Neutrophil (primary cell): ENCODE measurements at regions not wholly inside any gene's neighbourhood (a gene's known extent, or its start where the extent isn't known, plus 50 kb on each side); places are given as distances from the start of the nearest gene placed in this dataset.
"Not testable (repeated sequence)": the region's sequence is repeated elsewhere in the genome, so short reads cannot be mapped to it uniquely, and the experiment has no call there.

Experiments
- H3K27ac ChIP-seq: fragments of 200-600 bp; sonication (generic); 2 replicates; pipeline ENCODE4 v1.5.1; 2016; ENCODE audit warnings: mild to moderate bottlenecking, moderate library complexity
- H3K27me3 ChIP-seq: fragments of 200-600 bp; sonication (generic); 2 replicates; pipeline ENCODE4 v1.6.0; 2016; ENCODE audit warnings: mild to moderate bottlenecking
- H3K36me3 ChIP-seq: fragments of 200-600 bp; sonication (generic); 2 replicates; pipeline ENCODE4 v1.5.1; 2017
- H3K4me1 ChIP-seq, 2 experiments: fragments of 200-600 bp in 1 of 2; sonication (generic) in 1 of 2; 1 replicate in 1 of 2; 2 replicates in 1 of 2; pipeline versions ENCODE4 v1.5.1 to v1.6.1; 2013 to 2016; ENCODE audit warnings: low read depth in 1 of 2, low read length in 1 of 2, mild to moderate bottlenecking in 1 of 2, moderate library complexity in 1 of 2; ENCODE audit not compliant: control insufficient read depth in 1 of 2, insufficient read depth in 1 of 2
- H3K4me3 ChIP-seq, 2 experiments: fragments of 200-600 bp in 1 of 2; sonication (generic) in 1 of 2; 1 replicate in 1 of 2; 2 replicates in 1 of 2; pipeline ENCODE4 v1.5.1; 2013 to 2016; ENCODE audit warnings: low read depth in 1 of 2, low read length in 1 of 2, mild to moderate bottlenecking in 1 of 2, moderate library complexity in 1 of 2
- H3K9me3 ChIP-seq: fragments of 200-600 bp; sonication (generic); 2 replicates; pipeline ENCODE4 v1.5.1; 2016
- TF ChIP-seq, protein P1 (sequence below): fragments of 200-600 bp; sonication (generic); IDR thresholded peaks from 2 replicates; pipeline ENCODE4 v1.5.1; 2016; ENCODE audit warnings: antibody characterized with exemption

DNA sequence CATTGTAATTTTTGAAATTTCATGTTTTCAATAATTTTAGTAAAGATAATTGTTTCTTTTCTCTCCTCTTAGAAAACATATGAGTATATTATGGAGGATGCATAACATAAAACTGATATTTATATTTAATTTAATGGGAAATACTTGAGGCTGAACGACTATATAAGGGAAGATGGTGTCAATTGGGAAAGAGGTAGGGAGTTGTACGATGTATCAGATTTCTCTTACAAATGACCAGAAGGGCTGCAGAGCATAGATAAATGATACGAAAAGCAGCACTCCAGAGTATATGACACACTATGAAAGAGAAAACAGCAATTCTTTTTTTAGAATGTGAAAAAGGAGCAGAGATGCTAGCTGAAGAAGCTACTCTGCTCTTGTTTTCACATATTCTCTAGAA, 1308.0 kb upstream of the MIR17HG start:
- Histone ChIP-seq H3K27ac (no peak overlapping the region), H3K4me1 (no peaks in the 10 kb centered on the region), H3K27me3 (no peaks in the 10 kb centered on the region), H3K36me3 (no peaks in the 10 kb centered on the region), H3K4me3 (no peak overlapping the region), H3K9me3 (no peaks in the 10 kb centered on the region)
- TF ChIP-seq, protein P1, sequence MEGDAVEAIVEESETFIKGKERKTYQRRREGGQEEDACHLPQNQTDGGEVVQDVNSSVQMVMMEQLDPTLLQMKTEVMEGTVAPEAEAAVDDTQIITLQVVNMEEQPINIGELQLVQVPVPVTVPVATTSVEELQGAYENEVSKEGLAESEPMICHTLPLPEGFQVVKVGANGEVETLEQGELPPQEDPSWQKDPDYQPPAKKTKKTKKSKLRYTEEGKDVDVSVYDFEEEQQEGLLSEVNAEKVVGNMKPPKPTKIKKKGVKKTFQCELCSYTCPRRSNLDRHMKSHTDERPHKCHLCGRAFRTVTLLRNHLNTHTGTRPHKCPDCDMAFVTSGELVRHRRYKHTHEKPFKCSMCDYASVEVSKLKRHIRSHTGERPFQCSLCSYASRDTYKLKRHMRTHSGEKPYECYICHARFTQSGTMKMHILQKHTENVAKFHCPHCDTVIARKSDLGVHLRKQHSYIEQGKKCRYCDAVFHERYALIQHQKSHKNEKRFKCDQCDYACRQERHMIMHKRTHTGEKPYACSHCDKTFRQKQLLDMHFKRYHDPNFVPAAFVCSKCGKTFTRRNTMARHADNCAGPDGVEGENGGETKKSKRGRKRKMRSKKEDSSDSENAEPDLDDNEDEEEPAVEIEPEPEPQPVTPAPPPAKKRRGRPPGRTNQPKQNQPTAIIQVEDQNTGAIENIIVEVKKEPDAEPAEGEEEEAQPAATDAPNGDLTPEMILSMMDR: no peak

DNA sequence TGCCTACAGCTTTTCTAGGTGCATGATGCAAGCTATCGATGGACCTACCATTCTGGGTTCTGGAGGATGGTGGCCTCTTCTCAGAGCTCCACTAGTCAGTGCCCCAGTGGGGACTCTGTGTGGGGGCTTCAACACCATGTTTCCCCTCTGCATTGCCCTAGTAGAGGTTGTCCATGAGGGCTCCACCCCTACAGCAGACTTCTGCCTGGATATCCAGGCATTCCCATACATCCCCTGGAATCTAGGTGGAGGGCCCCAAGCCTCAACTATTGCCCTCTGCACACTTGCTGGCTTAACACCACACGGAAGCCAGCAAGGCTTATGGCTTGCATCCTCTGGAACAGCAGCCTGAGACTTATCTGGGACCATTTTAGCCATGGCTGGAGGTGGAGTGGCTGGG, 1299.9 kb upstream of the MIR17HG start:
- no peaks in the 10 kb centered on the region for H3K27me3 ChIP-seq
- H3K36me3 ChIP-seq: no peaks in the 10 kb centered on the region
- no peaks in the 10 kb centered on the region for H3K4me1 ChIP-seq
- H3K9me3 ChIP-seq: no peaks in the 10 kb centered on the region
- H3K27ac ChIP-seq: no peak overlapping the region
- no peak overlapping the region for H3K4me3 ChIP-seq
- TF ChIP-seq, protein P1: no peak

DNA sequence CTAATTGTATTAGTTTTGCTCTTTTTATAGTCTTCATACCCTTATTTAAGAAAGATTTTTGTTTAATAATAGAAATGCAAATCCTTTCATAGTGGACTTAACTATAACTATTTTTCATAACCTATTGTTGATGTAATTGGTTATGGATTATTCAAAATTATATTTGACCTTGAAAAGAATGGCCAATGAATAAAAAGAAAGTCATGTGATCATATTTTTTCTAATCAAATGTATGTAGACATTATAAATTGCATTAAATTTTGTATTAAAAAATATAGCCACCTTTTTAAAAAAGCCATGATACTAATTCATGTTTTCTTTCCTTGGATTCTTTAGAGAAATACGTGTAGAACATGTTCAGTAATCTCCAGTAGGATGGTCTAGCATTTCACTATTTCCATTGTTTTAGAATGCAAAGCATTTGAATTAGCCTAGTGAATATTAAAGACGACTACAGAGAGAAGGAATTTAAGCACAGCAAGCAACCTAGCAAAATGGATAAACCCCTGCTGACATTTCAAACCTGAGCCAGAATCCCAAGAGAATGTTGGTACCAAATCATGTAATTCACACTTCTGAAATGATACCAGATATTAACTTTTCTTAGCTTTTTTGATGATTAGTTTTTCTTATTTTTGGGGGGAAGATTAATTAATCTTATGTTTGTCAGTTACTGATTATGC, 1297.4 kb upstream of the MIR17HG start:
- H3K27ac ChIP-seq: no peak overlapping the region
- H3K36me3 ChIP-seq: no peaks in the 10 kb centered on the region
- no peaks in the 10 kb centered on the region for H3K4me1 ChIP-seq
- TF ChIP-seq, protein P1: no peak
- no peaks in the 10 kb centered on the region for H3K27me3 ChIP-seq
- no peaks in the 10 kb centered on the region for H3K9me3 ChIP-seq
- no peak overlapping the region for H3K4me3 ChIP-seq

DNA sequence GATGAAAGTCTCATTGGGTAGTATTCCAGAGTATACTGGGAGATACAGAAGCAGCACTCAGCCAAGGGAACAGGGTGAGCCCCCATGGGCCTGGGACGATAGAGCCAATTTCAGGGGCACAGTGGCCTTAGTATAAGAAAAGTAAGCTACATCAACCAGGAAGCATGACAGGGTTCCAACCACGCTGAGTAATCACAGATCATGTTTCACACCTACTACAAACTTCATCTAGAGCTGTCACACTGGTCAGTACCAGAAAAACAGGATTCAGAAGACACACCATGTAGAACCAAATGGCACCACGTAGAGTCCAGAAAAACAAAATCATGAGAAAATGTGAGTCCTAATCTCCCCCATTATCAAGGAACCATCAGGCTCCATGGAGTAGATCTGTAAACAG, 1292.4 kb upstream of the MIR17HG start:
- no peaks in the 10 kb centered on the region for H3K27me3 ChIP-seq
- TF ChIP-seq, protein P1: no peak
- H3K27ac ChIP-seq: no peak overlapping the region
- H3K4me3 ChIP-seq: no peak overlapping the region
- H3K36me3 ChIP-seq: no peaks in the 10 kb centered on the region
- no peaks in the 10 kb centered on the region for H3K9me3 ChIP-seq
- no peaks in the 10 kb centered on the region for H3K4me1 ChIP-seq

DNA sequence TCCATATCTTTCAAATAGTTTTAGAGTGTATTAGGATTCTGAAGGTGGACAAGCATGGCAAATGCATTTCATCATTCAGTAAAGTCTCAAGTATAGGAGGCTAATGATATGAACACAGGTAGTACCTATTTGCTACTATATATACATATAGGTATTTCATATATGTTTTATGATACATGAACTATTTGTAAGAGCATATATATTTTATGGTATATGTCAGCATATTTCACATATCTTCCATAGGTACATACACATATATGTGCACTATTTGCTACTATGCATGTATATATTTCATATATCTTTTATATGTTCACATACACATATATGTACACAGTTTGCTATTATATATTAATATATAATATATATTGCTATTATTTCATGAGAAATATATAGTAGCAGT, 1291.7 kb upstream of the MIR17HG start:
- TF ChIP-seq, protein P1: no peak
- no peaks in the 10 kb centered on the region for H3K9me3 ChIP-seq
- no peaks in the 10 kb centered on the region for H3K4me1 ChIP-seq
- no peak overlapping the region for H3K27ac ChIP-seq
- H3K36me3 ChIP-seq: no peaks in the 10 kb centered on the region
- no peak overlapping the region for H3K4me3 ChIP-seq
- H3K27me3 ChIP-seq: no peaks in the 10 kb centered on the region

DNA sequence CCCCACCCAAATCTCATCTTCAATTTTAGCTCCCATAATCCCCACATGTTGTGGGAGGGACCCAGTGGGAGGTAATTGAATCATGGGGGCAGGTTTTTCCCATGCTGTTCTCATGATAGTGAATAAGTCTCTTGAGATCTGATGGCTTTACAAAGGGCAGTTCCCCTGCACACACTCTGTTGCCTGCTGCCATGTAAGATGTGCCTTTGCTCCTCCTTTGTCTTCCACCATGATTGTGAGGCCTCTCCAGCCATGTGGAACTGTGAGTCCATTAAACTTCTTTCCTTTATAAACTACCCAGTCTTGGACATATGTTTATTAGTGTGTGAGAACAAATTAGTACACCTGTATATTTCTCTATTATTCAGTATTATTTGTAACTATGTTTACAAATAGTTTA, 1283.3 kb upstream of the MIR17HG start:
- H3K27me3 ChIP-seq, H3K4me1 ChIP-seq, H3K27ac ChIP-seq, H3K9me3 ChIP-seq, H3K4me3 ChIP-seq, H3K36me3 ChIP-seq: not testable (repeated sequence)
